C4-2B (cell line): ENCODE measurements at regions not wholly inside any gene's neighbourhood (a gene's known extent, or its start where the extent isn't known, plus 50 kb on each side); places are given as distances from the start of the nearest gene placed in this dataset.

ENCODE experiments used
- H3K27ac ChIP-seq: fragments of 450-650 bp; 2 replicates; pipeline ENCODE4 v1.5.1; 2017
- ZFX ChIP-seq: fragments of 450-650 bp; IDR thresholded peaks from 2 replicates; pipeline ENCODE4 v1.6.1; 2017
- TF ChIP-seq, protein P1 (sequence below): fragments of 450-650 bp; conservative IDR thresholded peaks from 2 replicates; pipeline ENCODE4 v1.5.1; 2017; ENCODE audit warnings: mild to moderate bottlenecking

DNA sequence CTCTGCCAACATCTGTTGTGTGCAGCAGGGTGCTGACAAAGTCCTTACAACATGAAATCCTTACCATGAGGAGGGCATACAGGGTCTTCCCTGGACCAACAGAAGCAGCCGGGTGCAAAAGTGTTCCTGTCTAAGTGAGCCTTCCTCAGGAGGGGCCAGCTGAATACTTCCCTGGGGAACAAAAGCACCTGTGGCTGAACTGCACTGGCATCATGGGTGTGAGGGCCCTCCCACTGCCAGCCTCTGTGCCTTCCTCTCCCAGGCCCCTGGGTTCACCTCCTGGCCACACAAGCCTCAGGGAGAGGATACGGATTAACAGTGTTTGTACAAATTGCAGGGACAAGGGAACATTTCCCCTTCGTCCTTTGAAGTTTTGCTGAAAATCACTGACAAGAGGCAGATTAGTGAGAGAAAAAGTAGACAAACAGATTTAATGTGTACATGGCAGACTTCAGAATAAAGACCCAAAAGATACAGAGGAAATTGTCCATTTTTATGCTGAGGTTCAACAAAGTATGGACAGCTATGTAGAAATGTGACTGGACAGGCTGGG lies 91.0 kb upstream of the PPM1J start:
- no peak for TF ChIP-seq ZFX
- TF ChIP-seq, protein P1, sequence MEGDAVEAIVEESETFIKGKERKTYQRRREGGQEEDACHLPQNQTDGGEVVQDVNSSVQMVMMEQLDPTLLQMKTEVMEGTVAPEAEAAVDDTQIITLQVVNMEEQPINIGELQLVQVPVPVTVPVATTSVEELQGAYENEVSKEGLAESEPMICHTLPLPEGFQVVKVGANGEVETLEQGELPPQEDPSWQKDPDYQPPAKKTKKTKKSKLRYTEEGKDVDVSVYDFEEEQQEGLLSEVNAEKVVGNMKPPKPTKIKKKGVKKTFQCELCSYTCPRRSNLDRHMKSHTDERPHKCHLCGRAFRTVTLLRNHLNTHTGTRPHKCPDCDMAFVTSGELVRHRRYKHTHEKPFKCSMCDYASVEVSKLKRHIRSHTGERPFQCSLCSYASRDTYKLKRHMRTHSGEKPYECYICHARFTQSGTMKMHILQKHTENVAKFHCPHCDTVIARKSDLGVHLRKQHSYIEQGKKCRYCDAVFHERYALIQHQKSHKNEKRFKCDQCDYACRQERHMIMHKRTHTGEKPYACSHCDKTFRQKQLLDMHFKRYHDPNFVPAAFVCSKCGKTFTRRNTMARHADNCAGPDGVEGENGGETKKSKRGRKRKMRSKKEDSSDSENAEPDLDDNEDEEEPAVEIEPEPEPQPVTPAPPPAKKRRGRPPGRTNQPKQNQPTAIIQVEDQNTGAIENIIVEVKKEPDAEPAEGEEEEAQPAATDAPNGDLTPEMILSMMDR: no peak
- H3K27ac ChIP-seq: no peak overlapping the region

DNA sequence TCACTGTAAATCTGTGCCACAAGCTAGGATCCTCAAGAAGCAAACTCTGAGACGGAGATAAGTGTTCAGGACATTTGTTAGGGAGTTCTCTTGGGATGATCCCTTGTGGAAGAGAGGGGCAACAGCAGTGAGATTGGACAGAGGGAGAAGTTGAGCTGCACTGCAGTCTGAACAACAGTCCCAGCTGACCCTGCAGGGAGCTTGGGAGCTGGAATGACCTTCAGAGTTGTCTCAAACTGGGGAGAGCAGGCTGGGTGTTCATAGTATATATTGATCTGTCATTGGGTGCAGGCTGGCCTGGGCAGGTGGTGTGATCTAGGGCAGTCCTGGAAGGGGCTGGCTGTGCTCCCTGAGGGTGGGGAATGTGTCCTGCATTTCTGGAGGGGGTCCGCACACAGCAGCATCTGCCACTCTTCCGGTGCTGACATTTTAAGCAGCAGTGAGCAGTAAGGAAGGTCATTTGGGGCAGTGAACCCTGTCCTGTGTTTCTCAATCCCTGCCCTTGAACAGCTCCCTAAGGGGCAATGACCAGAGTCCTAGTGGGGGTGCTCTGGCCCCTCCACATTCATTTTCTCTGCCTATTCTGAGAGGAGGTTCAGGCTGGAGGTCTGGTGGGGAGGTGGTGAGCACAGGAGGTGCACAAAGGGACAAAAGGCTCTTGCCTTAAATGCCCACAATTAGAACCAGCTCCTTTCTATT lies 90.2 kb upstream of the PPM1J start:
- H3K27ac ChIP-seq: no peak overlapping the region
- no peak for TF ChIP-seq ZFX
- TF ChIP-seq, protein P1: no peak

DNA sequence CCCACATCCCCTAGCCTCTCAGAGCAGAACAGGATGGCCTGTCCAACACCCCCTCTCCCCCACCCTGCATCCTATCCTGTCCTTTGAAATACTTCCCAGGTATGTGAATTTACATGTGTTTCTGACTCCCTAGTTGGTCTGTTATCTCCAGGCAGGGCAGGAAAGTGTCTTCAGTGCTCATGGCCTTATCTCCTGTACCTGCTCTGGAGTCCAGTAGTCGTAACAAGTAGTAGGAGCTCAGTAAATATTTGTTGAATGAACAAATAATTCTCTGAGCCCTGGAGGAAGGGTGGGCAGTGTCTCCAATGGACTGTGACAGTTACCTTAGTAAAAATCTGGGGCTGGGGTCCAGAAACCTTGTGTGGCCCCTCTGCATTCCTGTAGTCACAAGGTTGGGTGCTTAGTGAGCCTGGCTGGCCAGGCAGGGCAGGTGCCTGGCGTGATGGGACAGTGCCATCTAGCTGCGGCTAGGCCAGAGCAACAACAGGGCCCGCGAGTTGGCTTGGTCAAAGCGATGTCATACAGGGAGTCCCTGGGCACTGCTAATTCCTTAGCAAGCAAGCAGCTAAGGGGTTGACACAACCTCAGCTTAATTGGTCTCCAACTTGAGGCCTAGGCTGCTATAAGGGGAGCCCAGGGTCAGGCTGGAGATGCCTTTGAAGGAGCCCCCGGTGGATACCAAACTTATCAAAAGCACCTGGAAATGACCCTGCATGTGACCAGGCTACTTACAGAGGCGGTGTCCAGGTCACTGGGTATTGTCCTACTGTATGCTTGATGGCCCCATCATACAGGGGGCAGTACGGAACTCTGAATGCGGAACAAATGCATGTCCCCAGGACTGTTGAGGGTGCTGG lies 89.0 kb upstream of the PPM1J start:
- no peak for TF ChIP-seq ZFX
- TF ChIP-seq, protein P1: peak; percentile 94
- no peak overlapping the region for H3K27ac ChIP-seq

DNA sequence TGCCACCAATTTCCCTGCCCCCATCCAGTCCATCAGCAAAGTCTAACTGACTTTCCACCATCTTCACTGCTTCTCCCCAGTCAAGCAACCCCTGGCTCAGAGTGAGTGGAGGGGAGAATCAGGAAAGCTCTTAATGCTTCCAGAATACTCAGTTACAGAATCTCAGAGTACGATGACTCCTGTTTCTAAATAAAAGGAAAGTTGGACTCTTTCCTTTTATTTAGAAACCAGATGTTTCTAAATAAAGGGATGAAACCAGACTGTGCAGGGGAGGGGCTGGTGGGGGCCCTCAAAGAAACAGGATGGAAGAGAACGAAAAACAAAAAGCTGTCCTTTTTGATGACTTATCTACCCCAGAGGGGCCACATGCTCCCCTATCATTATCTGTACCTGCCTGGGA lies 85.2 kb upstream of the PPM1J start:
- TF ChIP-seq ZFX: no peak
- TF ChIP-seq, protein P1: no peak
- H3K27ac ChIP-seq: no peak overlapping the region

DNA sequence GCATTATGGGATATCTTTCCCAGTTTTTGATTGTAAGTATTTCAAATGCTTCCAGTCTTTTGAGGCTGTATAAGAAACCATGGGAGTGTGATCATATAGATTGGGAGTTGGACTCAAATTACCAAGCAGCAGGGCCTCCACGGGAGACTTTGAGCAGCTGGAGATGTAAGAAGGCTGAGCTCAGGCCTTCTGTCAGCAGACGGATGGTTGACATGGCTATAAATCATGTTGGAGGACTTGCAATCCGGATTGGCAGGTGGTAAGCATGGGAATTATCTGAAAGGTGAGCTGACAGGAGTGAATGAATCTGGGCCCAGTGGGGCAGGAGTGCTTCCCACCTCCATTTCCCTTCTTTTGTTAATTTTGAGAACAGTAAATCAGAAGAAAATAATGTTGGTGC lies 83.2 kb upstream of the PPM1J start:
- no peak overlapping the region for H3K27ac ChIP-seq
- TF ChIP-seq, protein P1: no peak
- TF ChIP-seq ZFX: no peak

DNA sequence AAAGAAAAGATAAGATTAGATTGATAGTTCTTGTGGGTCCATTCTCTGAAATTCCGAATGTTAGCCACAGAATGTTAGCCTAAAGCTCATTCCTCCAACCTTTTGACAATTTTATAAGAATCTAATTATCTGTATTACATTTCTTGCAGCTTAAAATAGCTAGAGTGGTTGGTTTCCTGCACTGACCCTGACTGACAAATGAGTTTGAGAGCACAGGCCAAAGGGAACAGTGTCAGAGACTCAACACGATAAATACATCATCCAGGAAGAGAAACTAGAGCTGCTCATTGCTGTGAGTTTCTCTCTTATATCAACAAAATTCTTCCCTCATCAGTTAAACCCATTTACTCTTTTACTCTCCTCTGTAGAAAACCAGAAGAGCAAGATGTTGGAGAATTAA lies 82.1 kb upstream of the PPM1J start:
- H3K27ac ChIP-seq: no peak overlapping the region
- TF ChIP-seq ZFX: no peak
- TF ChIP-seq, protein P1: no peak

DNA sequence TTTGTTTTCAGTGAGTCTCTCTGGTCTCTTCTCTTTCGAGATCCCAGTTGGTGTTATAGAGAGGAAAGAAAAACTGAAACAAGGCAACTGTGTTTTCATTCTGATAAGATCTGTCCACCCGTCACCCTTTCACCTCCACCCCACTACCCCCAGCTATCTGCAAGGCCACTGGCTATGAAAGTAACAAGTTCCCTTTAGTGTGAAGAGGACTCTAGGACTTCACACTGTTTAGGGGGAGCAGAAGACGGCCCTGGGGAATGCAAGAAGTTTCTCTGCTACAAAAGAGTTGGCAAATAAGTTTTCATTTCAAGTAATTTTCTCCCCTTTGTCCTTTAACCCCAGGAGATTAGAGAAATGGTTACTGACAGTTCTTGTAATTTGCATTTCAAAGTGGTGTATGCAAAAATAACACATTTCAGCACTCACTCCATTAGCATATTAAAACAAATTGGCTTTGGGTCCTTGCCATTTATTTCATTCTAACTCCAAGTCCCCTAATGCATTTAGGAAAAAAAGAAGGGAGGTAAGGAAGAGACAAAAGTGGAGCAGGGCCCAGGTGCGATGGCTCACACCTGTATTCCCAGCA lies 79.6 kb upstream of the PPM1J start:
- no peak for TF ChIP-seq ZFX
- TF ChIP-seq, protein P1: no peak
- no peak overlapping the region for H3K27ac ChIP-seq
